Jurkat, Clone E6-1 (cell line): ENCODE measurements at regions not wholly inside any gene's neighbourhood (a gene's known extent, or its start where the extent isn't known, plus 50 kb on each side); places are given as distances from the start of the nearest gene placed in this dataset.

Experiments
- DNase-seq: peaks from one replicate; pipeline ENCODE4 v3.0.0-alpha.2; 2011; ENCODE audit warnings: low read depth, low spot score
- H3K4me3 ChIP-seq: 2 replicates; pipeline ENCODE4 v1.5.1; 2011; ENCODE audit warnings: mild to moderate bottlenecking, low read length, control low read depth, moderate library complexity

GRCh38 chr6:21831521-21832291 lies 238.2 kb downstream of the SOX4 start:
- DNase-seq, result no peak
- no peak overlapping the region for H3K4me3 ChIP-seq

- no peak for DNase-seq
- H3K4me3 ChIP-seq, result no peak overlapping the region
Observed at GRCh38 chr6:21836277-21836676, 242.7 kb downstream of the SOX4 start.

- H3K4me3 ChIP-seq, result no peak overlapping the region
- no peak for DNase-seq
Observed at GRCh38 chr6:21836772-21837425, 243.3 kb downstream of the SOX4 start.

- no peak overlapping the region for H3K4me3 ChIP-seq
- no peak for DNase-seq
Observed at GRCh38 chr6:21840428-21840827, 246.9 kb downstream of the SOX4 start.

- DNase-seq, result no peak
- no peak overlapping the region for H3K4me3 ChIP-seq
Observed at GRCh38 chr6:21842875-21843645, 249.5 kb downstream of the SOX4 start.

- DNase-seq, result no peak
- H3K4me3 ChIP-seq, result no peak overlapping the region
Observed at GRCh38 chr6:21844120-21844917, 250.8 kb downstream of the SOX4 start.

- no peak overlapping the region for H3K4me3 ChIP-seq
- peak; percentile 64 for DNase-seq
Observed at GRCh38 chr6:21845018-21845417, 251.5 kb downstream of the SOX4 start.

GRCh38 chr6:21845439-21846140 lies 252.0 kb downstream of the SOX4 start:
- DNase-seq, result peak; percentile 60
- no peak overlapping the region for H3K4me3 ChIP-seq

GRCh38 chr6:21846541-21847451 lies 253.2 kb downstream of the SOX4 start:
- peak overlapping the region; percentile 45 for H3K4me3 ChIP-seq
- DNase-seq, result peak; percentile 86

- peak overlapping the region; percentile 45 for H3K4me3 ChIP-seq
- no peak for DNase-seq
Observed at GRCh38 chr6:21847711-21848480, 254.3 kb downstream of the SOX4 start.

GRCh38 chr6:21850691-21851090 lies 257.1 kb downstream of the SOX4 start:
- peak; percentile 99 for DNase-seq
- H3K4me3 ChIP-seq, result peak overlapping the region; percentile 15; the same call in 1 of the 2 replicates

GRCh38 chr6:21855811-21856455 lies 262.4 kb downstream of the SOX4 start:
- DNase-seq, result peak; percentile 57
- H3K4me3 ChIP-seq, result no peak overlapping the region

GRCh38 chr6:21856456-21856825 lies 262.9 kb downstream of the SOX4 start:
- DNase-seq, result no peak
- no peak overlapping the region for H3K4me3 ChIP-seq

GRCh38 chr6:21856844-21857243 lies 263.3 kb downstream of the SOX4 start:
- no peak overlapping the region for H3K4me3 ChIP-seq
- no peak for DNase-seq

- no peak for DNase-seq
- H3K4me3 ChIP-seq, result no peak overlapping the region
Observed at GRCh38 chr6:21858076-21858475, 264.5 kb downstream of the SOX4 start.

GRCh38 chr6:21859193-21859735 lies 265.7 kb downstream of the SOX4 start:
- no peak for DNase-seq
- no peak overlapping the region for H3K4me3 ChIP-seq
